GM18498 (cell line): ENCODE measurements at regions not wholly inside any gene's neighbourhood (a gene's known extent, or its start where the extent isn't known, plus 50 kb on each side); places are given as distances from the start of the nearest gene placed in this dataset.

ENCODE experiments used
- ATAC-seq: cut with Tn5 transposase; IDR thresholded peaks from one replicate; pipeline ENCODE4 v1.9.1; 2021; ENCODE audit warnings: mild to moderate bottlenecking, moderate library complexity; ENCODE audit not compliant: unreplicated experiment

DNA sequence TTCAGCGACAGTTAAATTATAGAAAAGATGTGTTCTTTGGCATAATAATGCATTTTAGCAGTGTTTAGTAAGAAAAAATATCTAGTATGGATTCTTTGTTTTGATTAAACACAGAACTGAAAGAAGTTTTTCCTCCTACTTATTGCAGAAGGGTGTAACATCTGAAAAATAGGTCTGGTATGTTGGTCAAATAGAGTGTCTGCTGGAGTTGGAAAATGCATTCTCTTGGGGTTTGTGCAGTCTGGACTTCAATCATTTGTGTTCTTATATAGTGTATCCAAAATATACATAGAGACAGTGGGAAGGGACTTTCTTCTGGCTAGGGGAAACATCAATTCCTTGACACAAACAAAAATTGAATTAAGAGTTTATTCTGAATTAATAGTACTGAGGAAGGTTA, 132.4 kb upstream of the MAN1A1 start:
- ATAC-seq = no peak

DNA sequence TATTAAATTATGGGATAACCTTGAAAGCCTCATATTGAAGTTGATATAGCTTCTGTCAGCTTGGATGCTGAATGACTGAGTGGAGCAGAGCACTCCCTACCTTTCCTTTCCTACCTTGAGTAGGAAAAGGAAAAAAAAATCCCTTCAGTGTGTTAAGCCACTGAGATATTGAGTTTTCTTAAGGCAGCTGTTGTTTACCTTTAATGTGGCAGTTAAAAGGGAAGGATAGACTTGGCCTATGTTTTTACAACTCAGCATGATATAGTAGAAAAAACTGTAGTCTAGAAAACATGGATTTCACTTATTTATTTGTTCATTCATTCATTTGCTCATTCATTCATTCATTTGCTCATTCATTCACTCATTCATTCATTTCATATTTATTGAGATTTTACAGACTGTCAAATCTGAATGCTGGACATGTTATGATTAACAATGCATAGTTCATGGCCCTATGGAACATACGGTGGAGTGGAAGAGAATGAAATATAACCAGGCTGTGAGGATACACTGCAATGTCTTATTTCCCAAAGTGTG, 131.5 kb upstream of the MAN1A1 start:
- no peak for ATAC-seq

DNA sequence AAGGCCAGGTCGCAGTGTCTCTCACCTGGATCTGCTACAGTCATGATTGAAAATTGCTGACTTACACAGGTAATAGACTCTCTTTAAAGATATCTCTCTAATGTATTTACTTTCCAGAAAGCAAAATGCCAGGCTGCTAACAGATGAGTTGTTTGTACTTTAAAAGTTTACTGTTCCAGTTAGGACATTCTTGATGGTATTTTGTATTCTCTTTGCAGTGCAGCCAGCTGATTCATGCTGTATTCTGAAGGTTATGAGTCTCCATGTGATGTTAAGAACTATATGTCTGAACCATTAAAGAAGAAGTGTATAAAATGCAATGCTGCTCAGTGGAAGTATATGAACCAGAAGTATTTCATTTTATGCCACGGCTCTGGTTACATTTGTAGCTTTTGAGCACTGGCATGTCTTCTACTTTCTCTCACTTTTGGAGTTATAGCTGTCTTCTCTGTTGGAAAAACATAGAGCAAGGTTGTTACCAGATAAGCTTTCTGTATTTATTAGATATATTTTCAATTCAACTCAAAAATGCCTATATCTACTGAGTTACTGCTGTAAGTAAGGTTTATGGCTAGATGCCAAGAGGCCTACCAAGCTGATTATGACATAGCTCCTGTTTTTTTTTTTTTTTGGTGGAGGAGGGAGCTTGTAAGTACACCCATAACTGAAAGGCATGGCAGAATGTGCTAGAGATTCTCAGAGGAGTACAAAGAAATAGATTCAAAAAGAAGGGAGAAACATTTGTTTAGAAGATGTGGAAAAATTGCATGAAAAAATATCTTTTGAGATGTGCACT, 130.5 kb upstream of the MAN1A1 start:
- no peak for ATAC-seq

DNA sequence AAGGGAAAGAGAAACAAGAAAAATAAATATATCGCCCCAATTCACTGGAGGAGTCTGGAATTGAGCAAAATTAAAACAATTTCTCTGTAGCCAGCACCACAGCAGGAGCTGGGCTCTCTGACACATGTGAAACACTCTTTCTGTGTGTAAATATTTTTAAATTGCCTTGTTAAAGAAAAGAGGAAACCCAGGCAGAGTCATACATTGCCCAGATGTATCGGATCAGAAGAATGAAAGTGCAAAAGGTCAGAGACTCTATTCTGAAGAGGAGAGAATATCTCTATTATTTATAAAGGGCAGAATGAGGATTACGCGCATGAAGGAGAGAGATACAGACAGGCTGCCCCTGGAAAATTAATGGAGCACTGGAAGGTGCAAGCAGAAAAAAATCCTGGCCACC, 127.0 kb upstream of the MAN1A1 start:
- peak; percentile 90 for ATAC-seq

DNA sequence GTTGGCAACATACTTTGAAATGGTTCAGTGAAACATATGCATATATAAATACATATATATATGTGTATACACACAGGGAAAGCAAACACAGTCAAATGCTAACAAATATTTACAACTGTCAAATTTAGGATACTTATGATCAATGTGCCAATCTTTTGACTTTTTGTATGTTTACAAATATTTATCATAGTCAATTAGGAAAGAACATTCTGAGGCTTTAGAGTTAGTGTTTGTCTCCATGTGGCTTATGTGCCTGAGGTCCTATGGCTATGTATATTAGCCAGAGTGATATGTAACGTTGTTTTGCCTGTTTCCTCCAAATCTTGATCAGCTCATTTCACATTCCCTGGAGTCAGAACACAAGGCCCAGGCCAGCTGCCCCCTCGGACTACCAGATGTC, 126.5 kb upstream of the MAN1A1 start:
- ATAC-seq = peak; percentile 15

DNA sequence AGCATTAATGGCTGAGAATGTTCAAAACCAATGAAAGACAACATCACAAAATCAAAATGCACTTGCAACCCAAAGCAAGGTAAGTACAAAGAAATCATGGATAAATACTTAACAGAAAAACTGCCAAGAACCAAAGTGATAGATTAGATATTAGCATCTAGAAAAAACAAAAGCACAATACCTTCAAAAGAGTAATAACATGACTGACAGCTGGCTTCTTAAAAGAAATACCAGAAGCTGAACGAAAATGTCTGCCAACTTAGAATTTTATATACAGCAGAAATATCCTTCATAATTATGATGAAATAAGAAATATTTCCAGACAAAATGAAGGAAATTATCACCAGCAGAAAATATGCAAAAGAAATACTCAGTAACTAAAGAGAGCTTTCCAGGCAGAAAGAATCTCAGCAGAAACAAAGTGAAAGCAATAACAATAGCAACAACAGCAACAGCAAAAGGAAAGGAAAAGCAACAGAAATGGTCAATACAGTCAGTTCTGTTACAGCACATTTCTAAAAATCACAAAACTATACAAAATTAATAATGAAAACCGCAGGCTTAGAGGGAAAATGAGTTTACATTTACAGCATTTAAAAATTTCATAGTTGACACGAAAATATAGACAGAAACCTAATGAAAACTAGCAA, 121.5 kb upstream of the MAN1A1 start:
- ATAC-seq = peak; percentile 74

DNA sequence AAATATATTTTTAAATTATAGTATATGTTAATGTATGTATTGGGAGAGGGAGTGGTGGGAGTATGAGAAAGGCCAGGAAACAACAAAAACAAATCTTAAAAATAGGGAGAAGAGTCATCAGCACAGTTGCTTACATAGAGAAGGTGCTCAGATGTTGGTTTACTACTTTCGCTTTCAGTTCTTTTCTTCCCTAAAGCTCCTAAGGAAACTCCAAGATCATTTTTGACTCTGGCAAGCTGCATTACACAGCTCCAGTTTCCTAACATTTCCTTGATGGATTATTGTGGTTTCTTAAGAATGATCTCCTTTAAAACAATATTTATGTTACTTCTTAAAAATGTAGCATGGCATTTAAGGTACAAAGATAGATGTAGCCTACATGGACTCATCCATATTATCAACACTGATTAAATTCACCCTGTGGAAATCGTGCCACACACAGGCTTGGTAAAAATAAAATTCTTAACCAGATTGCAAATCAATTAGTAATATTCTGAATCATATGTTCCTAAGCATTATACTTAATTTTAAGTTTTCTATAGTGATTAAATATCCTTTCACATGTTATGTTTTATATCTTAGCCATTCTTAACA, 118.0 kb upstream of the MAN1A1 start:
- no peak for ATAC-seq

DNA sequence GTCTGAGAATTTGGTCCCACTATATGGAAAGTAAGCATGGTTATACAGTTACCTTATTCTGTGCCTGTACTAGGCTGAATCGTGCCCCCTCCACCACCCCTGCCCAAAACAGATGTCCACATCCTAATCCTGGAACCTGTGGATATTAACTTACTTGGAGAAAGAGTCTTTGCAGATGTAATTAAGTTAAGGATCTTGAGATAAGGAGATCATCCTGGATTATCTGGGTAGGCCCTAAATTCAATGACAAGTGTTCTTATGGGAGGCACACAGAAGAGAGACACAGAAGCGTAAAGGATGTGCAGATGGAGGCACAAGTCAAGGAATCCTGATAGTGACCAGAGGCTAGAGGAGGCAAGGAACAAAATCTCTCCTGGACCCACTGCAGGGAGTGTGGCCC, 116.7 kb upstream of the MAN1A1 start:
- no peak for ATAC-seq

DNA sequence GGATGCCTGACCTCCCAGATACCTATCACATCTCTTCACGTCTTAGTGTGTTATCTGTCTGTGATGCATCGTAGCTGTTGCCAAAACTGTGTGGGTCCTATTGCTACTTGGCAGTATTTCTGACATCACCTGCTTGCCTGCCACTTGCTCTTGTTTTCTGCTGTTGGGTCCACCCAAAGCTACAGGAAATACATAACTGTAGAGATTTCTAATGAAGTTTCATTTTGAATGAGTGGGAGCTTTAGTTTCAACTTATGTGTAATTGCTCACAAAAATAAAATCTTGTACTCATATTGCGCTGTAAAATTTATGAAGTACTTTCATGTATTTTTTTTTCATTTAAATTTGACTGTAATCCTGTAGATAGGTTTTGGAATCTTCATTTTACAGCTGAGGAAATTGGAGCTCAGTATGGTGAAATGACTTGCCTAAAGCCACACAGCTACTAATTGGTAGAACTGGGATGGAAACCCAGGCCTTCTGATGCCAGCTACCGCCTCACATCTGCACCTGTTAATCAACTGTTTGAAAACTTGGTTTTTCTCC, 113.6 kb upstream of the MAN1A1 start:
- peak; percentile 74 for ATAC-seq

DNA sequence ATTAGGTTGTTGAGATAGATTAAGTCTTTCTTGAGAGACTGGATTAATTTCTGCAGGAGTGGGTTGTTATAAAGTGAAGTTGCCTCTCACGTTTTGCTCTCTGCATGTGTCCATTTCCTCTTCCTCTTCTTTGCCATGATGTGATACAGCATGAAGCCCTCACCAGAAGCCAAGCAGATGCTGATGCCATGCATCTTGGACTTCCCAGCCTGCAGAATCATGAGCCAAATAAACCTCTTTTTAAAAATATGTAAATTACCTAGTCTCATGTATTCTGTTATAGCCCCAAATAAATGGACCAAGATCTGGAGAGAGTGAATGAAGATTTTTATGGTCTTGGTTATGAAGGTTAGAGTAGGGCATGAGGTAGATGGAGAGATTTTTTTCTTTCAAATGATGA, 111.6 kb upstream of the MAN1A1 start:
- ATAC-seq = no peak

DNA sequence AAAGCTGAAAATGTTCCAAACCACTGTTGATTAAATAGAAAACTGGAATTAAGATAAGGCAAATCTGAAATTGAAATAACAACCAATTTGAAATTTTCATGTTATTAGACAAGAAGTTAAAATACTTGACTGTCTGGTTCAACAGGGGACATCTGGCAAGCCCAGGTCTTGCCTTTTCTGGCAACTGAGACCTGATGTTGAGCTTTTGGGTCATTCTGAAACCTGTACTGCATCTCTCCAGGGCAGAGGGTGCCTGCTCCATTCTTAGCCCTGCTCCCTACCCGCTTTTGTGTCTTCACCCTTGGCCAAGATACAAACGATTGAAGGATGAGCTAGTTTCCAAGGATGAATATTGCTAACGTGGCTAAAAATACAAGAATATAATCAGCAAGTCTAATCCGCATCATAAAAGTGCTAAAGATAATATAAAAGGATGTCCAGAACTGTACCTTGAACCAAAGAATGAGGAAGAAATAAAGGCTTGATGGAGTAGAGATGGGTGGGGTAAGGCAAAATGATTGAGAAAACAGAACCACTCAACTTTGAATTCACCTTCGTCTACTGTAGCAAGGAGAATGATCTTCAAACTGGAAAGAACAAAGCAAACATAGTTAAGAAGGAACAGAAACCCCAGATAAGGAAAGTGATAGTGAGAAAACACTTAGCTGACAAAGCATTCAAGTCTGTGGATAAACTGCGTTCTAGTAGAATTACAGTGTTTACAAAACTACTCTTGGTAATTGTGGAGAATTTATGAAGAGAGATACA, 109.8 kb upstream of the MAN1A1 start:
- ATAC-seq = peak; percentile 78

DNA sequence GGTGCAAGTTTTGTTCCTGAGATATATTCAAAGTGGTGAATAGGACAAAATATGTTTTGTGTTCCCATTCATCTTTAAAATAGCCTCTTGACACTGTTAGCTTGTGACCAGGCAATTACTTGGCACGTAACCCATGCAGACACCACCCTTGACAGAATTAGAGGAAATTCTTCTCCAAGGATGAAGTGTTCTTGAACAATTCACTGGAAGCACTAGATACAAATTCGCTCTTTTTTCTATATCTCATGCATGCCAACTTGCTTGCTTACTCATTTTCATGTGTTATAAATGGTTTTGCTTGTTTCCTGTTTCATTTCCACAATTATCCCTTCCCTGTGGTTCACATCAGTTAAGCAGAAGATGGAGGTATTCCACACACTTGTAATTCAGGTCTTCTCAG, 105.2 kb upstream of the MAN1A1 start:
- no peak for ATAC-seq

DNA sequence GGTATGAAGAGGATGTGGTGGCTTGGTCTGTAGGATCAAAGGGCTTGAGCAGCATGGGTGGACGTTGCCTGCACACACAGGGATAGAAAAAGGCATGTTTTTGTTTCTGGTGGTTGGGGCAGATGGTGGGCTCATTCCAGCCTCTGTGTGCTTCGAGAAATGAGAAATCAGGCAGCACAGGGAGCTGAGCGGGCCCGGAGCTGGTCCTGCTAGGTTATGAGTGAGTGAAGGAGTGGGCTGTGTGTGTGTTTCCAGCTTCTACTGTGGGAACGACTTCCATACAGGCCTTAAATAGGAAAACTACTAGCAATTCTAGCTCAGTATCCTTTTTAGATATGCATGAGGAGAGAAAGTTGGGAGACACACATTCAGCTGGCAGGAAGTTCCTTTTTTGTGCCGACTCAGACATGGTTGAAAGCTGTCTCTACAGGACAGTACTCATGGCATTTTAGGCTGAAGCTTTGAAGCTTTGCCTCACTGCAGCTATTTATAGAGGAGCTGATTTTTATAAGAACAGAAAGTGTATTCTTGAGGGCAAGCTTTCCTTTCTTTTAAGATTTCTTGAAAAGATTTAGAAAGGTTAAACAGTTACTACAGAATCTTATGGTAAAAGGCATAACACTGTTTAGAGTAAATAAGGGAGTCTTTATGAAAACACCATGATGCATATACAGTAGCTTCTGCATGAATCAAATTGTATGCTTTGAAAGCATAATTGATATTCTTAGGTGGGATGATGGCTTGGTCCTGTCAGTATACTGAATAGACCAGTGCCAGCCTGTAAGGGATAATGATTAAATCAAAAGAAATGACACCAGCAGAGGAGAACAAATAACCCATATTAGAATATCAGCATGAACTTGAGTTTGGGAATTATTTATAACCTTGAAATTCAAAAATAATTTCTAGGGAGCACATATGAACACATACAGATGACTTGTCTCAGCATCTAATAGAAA, 104.0 kb upstream of the MAN1A1 start:
- no peak for ATAC-seq

DNA sequence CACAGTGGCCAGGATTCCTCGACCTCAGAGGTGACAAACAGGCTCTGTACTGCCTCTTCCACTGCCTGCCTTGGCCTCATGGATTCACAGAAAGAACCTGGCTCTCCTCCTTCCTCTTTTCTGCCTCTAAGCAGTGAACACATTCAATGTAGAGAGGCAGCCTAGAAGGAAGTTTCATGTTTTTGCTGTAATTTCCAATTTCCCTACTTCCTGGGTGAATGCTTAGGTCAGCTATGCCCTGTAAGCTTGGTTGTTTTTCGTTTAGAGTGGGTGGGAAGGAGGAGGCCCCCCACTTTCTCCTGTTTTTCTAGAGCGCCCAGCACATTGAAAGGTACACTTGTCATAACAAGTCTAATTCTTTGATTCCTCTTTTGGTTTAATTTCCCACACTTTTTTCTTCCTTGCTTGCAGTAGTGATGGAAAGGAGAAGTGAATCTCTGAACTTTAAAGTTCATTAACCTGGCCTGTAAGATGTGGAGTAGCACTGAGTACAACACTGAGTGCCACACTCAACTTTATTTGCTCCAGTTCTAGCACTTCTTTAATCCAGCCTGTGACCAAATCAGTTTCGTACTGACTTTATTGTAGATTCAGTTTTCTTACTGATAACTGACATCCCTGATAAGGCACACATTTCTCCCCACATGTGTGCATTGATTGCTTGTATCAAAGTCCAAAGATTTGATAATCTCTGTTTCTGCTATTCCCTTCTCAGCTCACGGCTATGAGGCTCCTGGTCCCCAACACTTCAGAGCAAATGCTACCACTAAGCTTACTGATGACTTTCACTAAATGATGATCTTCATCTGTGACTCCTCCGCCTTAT, 100.0 kb upstream of the MAN1A1 start:
- no peak for ATAC-seq

DNA sequence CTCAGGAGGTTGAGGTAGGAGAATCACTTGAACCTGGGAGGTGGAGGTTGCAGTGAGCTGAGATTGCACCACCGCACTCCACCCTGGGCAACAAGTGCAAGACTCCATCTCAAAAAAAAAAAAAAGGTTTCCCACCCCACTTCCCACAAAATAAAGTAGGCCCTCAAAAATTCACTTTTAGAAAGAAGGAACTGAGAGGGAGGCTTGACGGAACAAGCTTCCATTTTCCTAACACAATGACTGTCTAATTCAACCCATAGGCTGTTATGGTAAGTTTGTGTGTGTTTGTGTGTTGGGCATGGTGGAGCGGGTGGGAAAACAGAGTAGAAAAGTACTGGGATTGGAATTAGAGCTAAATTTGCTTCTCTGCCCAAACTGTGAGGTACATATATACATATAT, 98.4 kb upstream of the MAN1A1 start:
- ATAC-seq = no peak

DNA sequence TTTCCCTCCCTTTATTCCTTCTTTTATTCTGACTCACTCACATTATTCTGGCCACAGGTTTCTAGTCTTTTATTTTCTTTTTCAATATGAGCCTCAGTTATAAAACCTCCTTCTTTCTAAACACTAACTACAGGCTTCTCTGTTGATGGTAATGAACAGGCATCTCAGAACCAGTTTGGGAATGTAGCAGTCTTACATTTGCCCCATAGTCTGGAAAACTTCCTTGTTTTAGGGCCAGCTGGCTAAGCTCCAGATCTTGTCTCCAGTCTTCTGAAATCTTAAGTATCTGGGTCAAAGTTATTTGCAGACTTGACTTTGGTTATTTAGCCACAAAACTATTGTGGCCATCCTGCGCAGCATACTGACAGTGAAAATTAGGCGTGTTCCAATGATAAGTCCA, 97.0 kb upstream of the MAN1A1 start:
- ATAC-seq = peak; percentile 3

DNA sequence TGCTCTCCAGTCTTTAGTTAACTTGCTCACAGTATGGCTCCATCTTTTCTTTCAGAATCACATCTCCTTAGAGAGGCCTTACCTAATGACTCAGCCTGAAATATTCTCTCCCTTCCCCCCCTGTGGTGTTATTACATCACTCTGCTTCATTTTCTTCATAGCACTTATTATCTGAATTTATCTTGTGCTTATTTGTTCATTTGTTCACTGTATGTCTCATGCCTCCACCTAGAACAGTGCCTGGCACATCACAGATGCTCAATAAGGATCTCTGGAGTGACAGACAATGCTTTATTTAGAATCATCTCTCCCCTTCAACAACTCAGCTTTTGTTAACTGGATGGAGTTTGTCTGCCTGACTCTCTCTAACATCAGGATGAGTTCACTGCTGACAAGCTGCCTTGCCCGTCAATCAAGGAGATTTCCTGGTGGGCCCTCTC, 96.6 kb upstream of the MAN1A1 start:
- ATAC-seq = peak; percentile 27

DNA sequence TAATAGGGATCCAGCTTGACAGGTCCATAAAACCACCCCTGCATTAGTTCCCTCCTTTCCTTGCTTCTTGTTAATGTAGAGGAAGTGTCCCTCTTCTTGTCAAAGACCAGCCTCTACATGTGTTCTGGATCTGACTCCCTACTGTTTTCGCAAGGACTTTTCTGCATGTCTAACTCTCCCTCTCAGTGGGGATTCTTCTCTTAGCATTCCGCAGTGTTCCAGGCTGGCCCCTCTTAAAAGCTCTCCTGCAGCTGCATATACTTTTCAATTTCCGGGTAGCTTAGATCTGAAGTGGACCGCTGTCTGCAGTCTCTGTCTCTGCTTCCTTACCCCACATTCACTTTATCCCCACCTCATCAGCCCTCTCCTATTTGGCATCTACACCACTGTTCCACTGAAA, 96.1 kb upstream of the MAN1A1 start:
- no peak for ATAC-seq
